ENCODE measurements at regions not wholly inside any gene's neighbourhood (a gene's known extent, or its start where the extent isn't known, plus 50 kb on each side); places are given as distances from the start of the nearest gene placed in this dataset.
"Not testable (repeated sequence)": the region's sequence is repeated elsewhere in the genome, so short reads cannot be mapped to it uniquely, and the experiment has no call there.

GRCh38 chr7:94174956-94175355 is 170.8 kb upstream of the BET1 start:
- no peak for DNase-seq (ENCODE audit: low spot score)

GRCh38 chr7:94176694-94177200 is 172.6 kb upstream of the BET1 start:
- no peak for DNase-seq (ENCODE audit: low spot score)

DNA sequence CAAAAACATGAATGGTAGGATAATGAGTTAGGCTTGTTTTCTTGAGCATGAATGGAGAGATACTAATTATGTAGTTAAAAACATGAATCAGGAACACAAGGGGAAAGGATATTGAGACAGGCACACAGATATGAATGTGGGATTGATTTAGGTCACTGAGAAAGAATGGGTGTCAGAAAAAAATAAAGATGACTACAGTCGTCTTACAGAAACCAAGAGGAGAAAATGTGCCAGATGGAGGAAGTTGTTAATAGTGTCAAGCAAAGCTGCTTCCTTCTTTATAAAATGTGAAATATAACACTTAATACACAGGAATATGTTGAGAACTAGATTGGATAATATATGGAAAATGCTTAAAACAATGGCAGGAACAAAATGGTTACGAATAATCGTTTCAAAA is 173.3 kb upstream of the BET1 start:
- no peak for DNase-seq (ENCODE audit: low spot score)

- no peak for DNase-seq (ENCODE audit: low spot score)
These were observed 174.1 kb upstream of the BET1 start for GRCh38 chr7:94178230-94178629.

DNA sequence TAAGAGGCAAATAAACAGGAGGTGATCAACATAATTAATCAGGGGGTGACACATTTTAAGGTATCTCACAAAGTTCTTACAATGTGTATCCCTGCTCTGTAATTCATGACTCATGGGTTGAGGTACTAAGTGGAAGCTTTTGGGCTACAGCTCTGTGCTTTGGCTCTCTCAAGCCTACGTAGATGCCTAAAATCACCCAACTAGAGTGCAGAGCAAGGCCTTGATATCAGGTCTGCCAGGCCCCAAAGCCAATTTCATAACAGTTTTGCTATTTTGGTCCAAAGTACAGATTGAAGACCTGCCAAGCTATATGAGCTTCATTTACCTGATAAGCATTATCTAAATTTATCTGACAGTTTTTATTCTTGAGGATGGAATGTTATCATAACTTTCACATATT is 175.3 kb upstream of the BET1 start:
- DNase-seq (ENCODE audit: low spot score) = no peak

- no peak for DNase-seq (ENCODE audit: low spot score)
These were observed 177.9 kb upstream of the BET1 start for GRCh38 chr7:94182066-94182465.

DNA sequence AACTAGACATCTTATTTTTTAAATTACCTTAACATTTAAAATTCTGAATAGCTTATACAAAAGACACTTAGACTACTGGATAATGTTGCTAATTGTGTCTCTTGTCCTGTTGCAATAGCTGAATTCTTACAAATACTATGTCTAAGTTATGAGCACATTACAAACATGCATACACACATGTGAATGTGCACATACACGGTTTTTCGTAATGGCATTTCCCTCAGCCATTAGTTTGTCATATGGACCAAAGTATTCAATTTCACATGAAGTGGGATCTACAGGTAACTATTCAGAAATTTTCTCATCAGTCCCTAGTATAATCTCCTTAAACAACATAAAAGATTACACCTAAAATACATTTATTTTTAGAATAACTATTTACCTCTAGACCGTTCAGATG is 178.6 kb upstream of the BET1 start:
- DNase-seq (ENCODE audit: low spot score) = no peak

- DNase-seq (ENCODE audit: low spot score) = no peak
These were observed 179.2 kb upstream of the BET1 start for GRCh38 chr7:94183289-94183749.

DNA sequence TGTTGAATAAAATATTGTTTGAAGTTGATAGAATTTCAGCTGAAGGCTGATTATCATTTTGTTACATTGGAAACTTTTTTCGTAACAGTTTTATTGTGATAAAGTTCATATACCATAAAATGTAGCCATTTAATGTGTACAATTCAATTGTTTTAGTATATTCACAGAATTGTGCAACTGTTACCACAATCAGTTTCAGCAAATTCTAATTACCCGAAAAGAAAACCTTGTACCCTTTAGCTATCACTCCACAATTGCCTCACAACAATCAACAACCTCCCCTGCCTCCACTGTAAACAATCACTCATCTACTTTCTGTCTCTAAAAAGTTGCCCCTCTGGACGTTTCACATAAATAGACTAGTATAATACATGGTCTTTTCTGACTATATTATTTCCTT is 179.7 kb upstream of the BET1 start:
- DNase-seq (ENCODE audit: low spot score) = no peak

- DNase-seq (ENCODE audit: low spot score) = no peak
These were observed 184.2 kb upstream of the BET1 start for GRCh38 chr7:94188350-94188749.

DNA sequence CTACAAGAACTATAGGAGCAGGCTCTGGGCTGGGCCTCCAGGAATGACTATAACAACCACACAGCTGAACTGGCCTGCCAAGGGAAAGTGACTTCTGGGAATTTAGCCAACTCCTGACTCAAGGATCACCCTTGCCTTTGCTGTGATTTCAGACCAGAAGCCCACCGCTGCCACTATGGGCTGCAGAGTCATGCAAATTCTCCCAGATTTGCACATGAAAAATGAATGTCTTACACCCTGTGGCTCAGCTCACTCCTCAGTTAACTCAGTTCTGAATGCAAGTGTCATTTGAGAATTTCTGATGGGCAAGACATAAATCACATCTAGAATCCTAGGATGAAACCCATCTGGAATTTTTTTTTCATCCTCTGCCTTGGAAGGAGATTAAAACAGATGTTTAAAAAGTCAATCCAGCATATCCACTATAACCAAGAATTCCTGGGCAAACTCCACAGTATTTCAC is 186.5 kb upstream of the BET1 start:
- no peak for DNase-seq (ENCODE audit: low spot score)

GRCh38 chr7:94194426-94194825 is 190.3 kb upstream of the BET1 start:
- DNase-seq (ENCODE audit: low spot score) = not testable (repeated sequence)

DNA sequence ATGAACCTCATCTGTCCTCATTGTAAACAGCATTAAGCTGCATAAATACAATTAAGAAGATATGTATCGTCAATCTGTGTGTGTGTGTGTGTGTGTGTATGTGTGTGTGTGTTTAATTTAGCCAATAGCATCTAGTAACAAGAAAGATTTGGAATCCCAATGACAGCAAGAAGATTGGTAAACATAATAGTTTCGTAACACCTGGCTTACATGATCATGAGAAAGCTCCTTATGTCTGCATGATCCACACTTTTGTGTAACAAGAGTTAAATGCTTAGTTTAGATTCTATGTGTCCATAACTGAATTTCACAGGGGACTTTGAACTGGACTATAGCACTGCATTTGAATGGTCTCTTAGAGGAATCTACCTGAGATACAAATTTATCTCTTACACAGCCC is 191.0 kb upstream of the BET1 start:
- DNase-seq (ENCODE audit: low spot score) = no peak

DNA sequence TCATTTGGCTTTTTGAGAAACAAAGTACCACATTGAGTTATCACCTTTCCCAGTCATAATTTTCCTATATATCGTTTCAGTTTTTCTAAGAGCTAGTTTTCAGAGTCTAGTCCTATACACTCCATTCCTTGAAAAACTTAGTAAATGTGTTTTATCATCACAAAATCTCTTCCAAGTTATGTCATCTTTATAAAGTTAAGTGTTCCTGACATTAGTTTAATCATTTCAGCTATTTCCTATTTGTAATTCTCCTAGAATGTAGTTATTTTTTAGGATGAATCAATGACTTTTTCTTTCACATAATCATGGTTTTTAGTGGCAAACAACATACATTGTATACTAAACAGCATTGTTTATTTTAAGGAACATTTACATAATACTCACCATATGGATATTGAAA is 191.7 kb upstream of the BET1 start:
- DNase-seq (ENCODE audit: low spot score) = no peak

GRCh38 chr7:94205529-94205928 is 189.2 kb upstream of the COL1A2 start:
- no peak for DNase-seq (ENCODE audit: low spot score)

DNA sequence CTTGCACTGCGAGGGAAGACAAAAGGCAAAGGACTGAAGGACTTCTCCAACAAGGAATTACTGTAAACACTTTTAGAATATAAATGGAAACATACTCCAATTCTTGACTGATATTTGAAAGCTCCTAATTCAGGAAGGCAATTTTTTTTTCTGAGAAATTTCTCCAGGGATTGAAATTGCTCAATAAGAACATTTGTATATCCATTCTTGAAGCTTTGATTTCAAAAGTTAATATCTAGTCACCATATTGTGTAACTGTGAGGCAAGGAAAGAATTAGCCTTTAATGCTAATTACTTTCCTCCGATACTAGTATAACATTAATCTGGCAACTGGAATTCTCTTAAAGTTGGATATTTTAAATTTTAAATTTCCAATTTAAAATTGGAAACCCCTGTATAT is 188.4 kb upstream of the COL1A2 start:
- DNase-seq (ENCODE audit: low spot score) = no peak

- DNase-seq (ENCODE audit: low spot score) = no peak
These were observed 182.5 kb upstream of the COL1A2 start for GRCh38 chr7:94212160-94212559.

DNA sequence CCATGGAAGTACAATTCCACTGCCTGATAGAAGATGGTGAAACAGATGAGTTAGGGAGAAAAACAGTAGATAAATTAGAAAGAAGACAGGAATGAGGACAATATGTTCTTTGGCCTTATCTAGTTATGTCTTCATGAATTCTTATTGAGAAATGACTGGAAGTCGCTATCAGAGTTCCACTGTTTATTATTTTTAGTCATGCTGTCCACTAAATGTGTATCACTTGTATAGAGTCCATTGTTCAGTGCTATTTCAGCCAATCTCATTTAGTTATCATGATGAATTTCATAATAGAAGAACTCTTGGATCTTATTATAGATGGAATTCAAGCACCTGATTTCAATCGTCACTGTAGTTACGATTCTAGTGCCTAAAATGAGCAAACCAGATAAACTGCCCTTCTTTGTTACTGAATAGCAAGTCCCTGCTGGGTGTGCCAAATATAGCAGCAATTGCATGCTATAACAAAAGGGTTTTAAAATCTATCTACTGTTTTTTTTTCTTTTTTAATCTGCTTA is 177.7 kb upstream of the COL1A2 start:
- no peak for DNase-seq (ENCODE audit: low spot score)

- no peak for DNase-seq (ENCODE audit: low spot score)
These were observed 176.9 kb upstream of the COL1A2 start for GRCh38 chr7:94217766-94218165.

DNA sequence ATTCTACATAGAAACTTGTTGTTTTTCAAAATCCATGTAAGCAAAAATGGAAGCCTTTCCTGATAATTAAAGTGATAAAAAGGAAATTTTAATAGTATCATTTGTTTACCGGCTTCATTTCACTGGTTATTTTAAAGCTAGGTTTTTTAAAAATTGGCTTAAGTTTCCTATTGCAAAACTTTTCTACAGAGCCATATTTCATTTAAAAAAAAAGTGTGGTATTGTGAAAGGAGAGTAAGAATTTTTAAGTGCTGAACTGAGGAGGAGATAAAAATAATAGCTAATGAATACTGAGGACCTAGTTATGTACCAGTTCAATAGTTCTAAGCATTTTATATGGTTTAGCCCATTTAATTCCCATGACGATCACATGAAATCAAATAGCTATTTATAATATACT is 172.2 kb upstream of the COL1A2 start:
- DNase-seq (ENCODE audit: low spot score) = no peak

DNA sequence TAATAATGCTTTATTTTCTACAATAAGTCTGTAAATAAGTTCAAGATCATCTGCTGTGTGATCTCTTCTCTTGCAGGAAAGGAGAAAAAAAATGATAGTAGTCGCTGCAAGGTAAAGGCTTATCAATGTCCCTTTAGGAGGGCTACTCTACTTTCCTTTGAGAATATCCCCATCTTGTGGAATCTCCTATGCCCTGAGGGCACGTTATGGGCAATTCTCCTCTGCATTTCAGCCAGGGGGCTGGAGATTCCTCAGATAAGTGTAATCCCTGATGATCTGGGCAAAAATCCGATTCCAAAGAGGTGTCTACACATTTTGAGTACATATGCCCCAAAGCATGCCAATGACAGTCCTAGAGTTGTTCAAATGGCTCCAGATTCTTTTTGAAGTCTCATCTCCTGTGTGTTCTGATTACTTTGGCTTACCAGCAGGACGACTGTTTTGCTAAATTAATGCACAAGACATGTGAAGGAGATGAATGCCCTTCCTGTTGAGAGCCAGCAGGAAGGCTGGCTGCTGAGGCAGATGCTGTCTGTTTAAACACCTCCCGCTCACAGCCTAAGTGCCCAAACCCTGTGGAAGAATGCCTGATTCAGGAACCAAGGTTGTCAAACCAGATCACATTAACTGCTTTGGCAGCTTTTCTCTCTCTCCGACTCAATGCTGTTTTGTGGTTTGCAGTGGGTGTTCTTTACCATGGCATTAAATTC is 171.2 kb upstream of the COL1A2 start:
- no peak for DNase-seq (ENCODE audit: low spot score)

DNA sequence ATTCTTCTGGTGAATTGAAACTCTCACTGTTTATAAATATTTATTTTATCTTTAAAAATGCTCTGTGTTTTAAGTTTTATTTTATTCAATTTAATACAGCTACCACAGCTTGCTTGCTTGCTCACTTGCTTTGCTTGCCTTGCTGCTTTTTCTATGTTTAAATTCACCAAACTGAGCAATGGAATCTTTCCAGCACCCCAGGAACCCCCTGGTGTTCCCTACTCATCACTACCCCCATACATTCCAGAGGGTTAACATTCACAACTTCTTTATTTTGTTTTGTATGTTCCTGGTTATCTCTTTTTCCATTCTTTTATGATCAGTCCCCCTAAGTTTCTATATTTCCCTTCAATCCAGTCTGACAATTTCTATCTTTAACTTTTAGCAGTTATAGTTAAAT is 166.5 kb upstream of the COL1A2 start:
- DNase-seq (ENCODE audit: low spot score) = no peak

GRCh38 chr7:94228678-94229077 is 166.0 kb upstream of the COL1A2 start:
- DNase-seq (ENCODE audit: low spot score) = no peak

- no peak for DNase-seq (ENCODE audit: low spot score)
These were observed 163.4 kb upstream of the COL1A2 start for GRCh38 chr7:94231305-94231704.
